HG02610 (cell line): ENCODE measurements at regions not wholly inside any gene's neighbourhood (a gene's known extent, or its start where the extent isn't known, plus 50 kb on each side); places are given as distances from the start of the nearest gene placed in this dataset.
"Not testable (repeated sequence)": the region's sequence is repeated elsewhere in the genome, so short reads cannot be mapped to it uniquely, and the experiment has no call there.

Experiments
- ATAC-seq: cut with Tn5 transposase; IDR thresholded peaks from one replicate; pipeline ENCODE4 v1.9.1; 2021; ENCODE audit warnings: mild to moderate bottlenecking, moderate library complexity; ENCODE audit not compliant: unreplicated experiment

- ATAC-seq = no peak
These were observed 481.4 kb downstream of the ADRA2A start for GRCh38 chr10:111558211-111558610.

- ATAC-seq = no peak
These were observed 483.2 kb downstream of the ADRA2A start for GRCh38 chr10:111560027-111560426.

DNA sequence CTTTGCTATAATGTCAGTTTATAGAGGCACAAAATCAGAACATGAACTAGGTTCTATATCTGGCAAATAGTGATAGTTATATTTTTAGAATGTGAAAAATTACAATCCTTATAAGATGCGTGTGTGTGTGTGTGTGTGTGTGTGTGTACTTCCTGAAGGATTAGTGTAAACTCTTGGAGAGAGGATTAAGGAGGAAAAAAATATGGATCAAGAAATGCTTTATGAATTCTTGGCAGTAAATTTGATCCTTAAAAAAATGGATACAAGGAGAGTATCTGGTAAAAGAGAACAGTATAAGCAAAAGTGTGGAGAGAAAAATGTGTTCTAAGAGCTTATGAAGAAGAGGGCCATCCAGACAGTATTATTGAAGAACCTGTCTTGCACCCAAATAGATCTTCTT lies 484.3 kb downstream of the ADRA2A start:
- no peak for ATAC-seq

DNA sequence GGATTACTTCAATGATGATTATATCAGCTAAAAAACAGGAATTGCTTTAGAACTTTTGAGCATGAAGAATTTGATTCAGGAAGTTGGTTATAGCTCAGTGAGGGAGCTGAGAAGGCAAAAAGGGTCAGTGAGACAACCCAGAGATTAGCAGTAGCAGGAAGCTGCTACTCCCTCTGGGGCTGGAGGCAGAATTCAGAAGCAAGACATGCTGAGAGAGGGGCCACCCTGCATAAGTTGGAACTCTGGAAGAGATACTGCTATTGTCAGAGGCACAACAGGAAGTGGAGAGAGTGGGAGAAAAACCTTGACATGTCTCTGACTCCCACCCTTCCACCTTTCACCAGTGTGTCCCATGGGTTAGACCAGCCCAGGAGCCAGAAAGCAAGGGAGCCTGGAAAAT lies 488.7 kb downstream of the ADRA2A start:
- ATAC-seq = no peak

DNA sequence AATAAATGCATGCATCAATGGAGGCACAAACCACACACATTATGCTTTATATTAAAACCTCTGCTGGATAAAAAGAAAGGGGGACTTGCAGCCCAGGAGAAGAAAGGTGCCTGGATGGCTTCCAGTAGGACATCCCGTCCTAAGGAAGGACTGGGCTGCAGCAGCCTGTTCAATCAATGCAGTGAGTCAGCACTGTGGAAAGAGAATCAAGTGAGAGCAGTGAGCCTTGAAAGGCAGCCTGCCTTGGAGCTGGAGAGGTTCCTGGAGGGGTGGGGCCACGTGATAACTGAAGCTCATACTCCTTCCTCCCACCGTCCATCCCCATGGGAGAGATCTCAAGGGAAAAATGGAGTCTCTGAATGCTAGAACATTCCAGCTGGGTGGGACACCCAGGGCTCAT lies 501.2 kb downstream of the ADRA2A start:
- no peak for ATAC-seq

DNA sequence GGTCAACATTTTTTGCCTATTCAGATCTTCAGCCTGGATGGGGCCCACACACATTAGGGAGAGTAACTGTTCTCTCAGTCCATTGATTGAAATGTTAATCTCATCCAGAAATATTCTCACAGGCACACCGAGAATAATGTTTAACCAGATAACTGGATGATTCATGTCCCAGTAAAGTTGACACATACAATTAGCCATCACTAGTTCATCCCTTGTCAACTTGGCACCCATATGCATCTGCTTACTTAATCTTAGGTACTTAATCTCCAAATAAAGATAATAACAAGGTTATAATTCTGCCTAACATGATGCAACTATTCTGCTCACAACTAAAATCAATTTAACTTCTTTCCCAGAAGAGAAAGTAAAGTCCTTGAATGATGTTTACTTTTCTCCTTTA lies 502.6 kb downstream of the ADRA2A start:
- no peak for ATAC-seq

- no peak for ATAC-seq
These were observed 513.9 kb downstream of the ADRA2A start for GRCh38 chr10:111590703-111591102.

- no peak for ATAC-seq
These were observed 516.7 kb downstream of the ADRA2A start for GRCh38 chr10:111593578-111593977.

GRCh38 chr10:111595173-111595572 lies 518.3 kb downstream of the ADRA2A start:
- ATAC-seq = no peak

- peak; percentile 87 for ATAC-seq
These were observed 521.7 kb downstream of the ADRA2A start for GRCh38 chr10:111598433-111599059.

DNA sequence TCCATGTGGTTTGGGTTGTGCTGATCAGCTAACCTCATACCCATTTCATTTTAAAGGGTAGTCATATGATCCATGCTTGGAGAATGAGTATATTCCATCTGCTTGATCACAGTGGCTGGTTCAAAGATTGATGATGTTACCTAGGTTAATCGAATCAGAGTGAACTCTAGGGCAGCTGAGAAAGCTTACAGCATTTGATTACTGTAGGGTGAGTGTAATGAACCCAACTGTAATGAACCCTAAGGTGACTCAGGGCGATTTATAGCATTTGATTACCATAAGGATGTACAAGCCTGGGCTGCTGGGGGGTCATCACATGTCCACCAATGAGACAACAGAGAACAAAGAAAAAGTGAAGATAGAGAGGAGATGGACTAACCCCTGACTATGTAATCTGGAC lies 523.1 kb downstream of the ADRA2A start:
- ATAC-seq = no peak

DNA sequence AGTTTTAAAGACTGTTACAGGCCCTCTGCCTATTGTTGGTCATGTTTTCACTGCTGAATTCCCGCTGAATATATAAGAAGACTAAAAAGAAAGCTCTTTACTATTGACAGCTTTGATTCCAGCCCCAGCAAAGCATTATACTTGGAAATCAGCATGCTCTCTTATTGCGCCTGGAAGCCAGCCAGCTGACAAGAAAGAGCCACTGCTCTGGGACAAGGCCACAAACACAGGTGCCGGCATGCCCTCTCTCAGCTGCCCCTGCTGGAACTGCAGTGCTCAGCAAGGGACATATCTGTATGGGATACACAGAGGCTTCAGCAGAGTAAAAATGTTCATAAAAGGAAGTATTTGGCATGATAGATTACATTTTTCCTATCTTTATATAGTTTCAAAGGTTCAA lies 523.9 kb downstream of the ADRA2A start:
- ATAC-seq = no peak

DNA sequence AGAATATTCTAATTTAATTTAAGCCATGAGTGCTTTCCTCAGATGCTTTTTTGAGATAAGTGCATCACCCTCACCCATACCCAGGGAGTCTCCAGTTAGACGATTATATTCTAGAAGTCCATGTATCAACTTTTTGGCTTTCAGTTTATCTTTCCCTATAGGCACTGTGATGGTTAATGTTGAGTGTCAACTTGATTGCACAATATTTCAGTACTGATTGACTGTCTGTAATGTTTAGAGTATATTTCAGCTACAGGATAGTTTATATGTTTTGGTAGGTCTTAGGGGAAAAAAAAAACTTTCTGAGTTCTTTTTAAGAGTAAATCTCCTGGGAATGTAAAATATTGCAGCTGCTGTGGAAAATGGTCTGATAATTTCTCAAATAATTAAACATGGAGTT lies 535.4 kb downstream of the ADRA2A start:
- no peak for ATAC-seq

- no peak for ATAC-seq
These were observed 549.4 kb downstream of the GPAM start for GRCh38 chr10:111634191-111634590.

- no peak for ATAC-seq
These were observed 537.5 kb downstream of the GPAM start for GRCh38 chr10:111646021-111646420.

- no peak for ATAC-seq
These were observed 535.5 kb downstream of the GPAM start for GRCh38 chr10:111648046-111648445.

- not testable (repeated sequence) for ATAC-seq
These were observed 534.5 kb downstream of the GPAM start for GRCh38 chr10:111649080-111649479.

- no peak for ATAC-seq
These were observed 533.5 kb downstream of the GPAM start for GRCh38 chr10:111650088-111650487.

GRCh38 chr10:111656066-111656465 lies 527.5 kb downstream of the GPAM start:
- no peak for ATAC-seq

DNA sequence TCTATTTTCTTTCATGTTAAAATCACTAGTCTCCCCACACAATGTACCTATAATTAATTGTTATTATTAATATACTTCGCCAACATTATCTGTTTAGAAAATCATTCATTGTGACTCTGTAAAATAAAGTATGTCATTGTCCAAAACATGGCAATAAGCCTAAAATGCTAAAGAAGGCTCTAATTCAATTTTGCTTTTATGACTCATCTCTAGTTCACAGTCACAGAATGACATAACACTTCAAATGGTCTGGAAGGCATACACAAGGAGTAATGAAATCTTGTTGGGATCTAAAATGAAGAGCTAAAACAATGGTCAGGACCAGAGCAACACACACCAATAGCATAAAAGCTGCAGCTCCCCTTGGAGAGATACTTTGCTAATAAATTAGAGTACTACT lies 505.8 kb downstream of the GPAM start:
- ATAC-seq = no peak

DNA sequence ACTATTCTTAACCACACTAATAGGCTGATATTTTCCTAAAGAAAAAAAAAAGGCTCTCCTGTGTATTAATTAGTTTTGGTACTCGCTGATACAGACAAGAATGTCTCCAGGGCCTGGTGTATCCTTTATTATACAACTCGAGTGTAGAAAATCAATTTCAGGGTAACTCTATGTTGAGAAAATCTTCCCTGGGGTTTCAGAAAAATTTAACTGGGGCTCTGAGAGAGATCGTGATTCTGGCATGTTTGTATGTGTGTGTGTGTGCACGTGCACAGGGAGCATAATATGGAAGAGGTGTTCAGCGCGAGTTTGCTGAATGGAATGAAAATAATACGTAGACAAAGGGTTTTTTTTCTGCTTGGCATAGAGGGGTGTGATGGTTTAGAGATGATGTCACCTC lies 496.8 kb downstream of the GPAM start:
- ATAC-seq = no peak

GRCh38 chr10:111698711-111699110 lies 484.9 kb downstream of the GPAM start:
- no peak for ATAC-seq

- no peak for ATAC-seq
These were observed 479.6 kb downstream of the GPAM start for GRCh38 chr10:111703986-111704385.
